Limb (tissue), 2 donors: ENCODE measurements at regions not wholly inside any gene's neighbourhood (a gene's known extent, or its start where the extent isn't known, plus 50 kb on each side); places are given as distances from the start of the nearest gene placed in this dataset.
"Not testable (repeated sequence)": the region's sequence is repeated elsewhere in the genome, so short reads cannot be mapped to it uniquely, and the experiment has no call there.

ENCODE experiments used
- DNase-seq, 2 donors: peaks; one replicate each; pipeline ENCODE4 v3.0.0-alpha.2; 2016; ENCODE audit errors: extremely low spot score in 2 of 2

DNA sequence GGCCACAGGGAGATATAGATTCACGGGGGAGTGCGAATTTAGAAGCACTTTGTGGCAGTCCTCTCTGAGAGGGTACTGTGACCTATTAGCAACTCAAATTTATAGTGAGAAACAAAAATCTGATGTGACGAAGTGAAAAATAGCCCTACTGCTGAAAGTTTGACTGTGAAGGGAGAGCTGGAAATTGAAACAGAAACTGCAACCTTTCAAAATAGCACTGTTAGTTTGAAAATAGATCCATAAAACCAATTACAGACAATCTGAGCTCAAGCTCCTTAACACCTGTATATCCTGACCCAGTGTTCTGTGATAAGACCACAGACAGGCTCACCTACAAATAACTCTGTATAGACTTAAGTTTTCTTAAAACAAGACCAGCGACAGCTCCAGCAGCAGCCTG lies 420.1 kb downstream of the IRX1 start:
- DNase-seq, result no peak

DNA sequence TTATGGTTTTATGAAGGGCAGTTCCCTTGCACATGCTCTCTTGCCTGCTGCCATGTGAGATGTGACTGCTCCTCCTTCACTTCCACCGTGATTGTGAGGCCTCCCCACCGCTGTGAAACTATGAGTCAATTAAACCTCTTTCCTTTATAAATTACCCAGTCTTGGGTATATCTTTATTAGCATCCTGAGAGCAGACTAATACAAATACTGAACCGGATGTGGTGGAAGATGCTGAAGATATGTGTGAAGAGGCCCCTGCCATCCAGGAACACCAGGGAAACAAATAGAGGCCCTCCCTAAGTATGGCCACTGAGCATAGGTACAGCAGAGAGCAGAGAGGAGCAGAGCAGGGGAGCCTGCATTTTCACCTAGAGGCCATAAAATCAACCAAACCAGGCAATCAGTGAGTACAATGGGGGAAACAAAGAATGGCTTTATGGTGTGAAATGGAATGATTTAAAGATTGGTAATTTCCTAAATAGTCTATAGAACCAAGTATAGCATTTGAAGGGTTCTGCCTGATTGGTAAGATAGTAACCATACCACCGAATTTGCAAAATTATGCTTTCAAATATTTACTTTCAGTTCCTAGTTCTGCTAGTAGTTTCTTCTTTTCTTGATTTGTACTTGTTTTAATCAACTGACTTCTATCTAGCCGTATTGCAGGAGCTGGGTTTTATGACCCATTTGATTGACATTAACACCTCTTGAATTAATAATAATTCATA lies 421.6 kb downstream of the IRX1 start:
- no peak for DNase-seq

DNA sequence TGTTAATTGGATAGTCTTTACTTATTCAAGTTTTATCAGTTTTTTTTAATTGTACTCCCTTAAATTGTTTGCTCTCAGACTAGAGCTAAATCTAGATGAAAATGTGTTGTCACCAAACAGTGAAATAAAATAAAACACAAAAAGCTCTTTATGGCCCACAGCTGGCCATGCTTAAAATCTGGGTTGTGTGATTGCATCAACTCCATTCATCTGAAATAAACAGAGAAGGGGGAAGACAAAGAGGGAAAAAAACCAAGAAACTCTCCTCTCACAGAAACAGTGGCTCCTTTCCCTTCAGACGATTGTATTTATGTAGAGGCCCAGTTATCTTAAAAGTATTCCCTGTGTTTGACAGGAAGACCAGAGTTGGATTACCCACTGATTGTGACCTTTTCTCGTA lies 422.4 kb downstream of the IRX1 start:
- DNase-seq, result no peak

DNA sequence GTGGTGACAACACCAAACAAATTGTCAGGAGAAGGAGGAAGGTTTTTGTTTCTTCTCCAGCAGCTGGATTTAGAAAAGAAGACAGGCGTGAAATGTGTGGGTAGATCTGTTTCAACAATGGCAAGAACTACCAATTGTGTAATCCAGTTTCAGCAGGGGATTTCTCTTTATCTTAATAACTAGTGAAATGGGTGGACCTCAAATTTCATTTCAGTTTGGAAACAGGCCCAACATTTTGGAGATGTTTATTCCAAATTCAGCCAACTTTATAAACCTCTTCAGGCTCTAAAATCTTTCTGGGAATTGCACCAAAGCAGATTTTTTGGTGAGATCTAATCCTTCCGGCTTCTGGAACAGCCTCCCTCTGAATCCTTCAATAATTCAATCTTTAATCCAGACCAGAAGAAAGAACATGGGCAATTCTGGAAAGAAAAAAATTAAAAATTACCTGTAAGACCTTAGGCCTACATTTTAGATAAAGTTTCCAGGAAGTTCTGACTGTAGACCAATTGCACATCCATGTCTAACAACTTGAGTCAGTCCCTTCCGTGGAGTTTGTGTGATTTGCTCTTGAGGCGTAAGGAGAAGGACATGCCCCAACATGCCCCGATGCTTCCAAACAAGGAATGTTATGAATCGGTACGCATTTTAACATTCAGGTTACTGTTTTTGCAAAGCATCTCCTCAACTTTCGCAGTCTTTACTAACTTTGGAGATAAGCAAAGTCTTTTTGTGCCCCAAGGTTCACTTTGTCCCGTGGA lies 423.6 kb downstream of the IRX1 start:
- peak in 1 of 2 donors; percentile 27 for DNase-seq

DNA sequence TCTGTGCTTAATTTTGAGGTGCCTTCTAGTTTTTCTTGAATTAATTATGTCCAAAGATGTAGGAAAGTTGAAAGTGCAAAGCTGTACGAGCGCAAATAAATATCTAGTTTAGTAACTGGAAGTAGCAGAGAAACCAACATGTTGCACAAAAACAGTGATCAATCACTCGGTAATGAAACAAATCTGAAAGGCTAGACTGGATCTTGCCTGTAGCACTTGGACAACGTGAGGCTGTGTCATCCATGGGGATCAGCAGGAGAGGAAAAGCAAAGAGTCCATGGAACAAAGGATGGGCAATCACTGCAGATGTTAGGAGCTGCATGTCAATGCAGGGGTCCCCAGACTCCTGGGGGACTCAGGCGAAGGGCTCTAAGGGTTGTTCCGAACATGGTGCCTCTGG lies 424.2 kb downstream of the IRX1 start:
- no peak for DNase-seq

DNA sequence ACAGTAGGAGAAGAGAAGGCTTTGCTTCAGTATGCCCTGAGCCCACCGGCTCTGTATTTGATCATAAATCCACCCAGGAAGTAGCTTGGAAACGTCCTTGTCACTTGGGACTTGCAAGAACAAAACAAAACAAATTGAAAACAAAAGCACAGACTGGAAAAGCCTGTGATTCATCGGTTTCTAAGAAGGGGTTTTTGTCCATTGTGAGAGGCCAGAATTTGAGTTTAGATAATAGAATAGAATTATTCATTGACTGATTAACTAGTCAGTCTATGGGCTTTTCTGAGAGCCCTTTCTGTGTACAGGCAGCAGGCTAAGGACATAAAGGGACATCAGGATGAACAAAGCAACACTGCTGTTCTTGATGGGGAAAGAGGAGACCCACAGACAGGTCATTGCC lies 424.8 kb downstream of the IRX1 start:
- DNase-seq, result no peak

DNA sequence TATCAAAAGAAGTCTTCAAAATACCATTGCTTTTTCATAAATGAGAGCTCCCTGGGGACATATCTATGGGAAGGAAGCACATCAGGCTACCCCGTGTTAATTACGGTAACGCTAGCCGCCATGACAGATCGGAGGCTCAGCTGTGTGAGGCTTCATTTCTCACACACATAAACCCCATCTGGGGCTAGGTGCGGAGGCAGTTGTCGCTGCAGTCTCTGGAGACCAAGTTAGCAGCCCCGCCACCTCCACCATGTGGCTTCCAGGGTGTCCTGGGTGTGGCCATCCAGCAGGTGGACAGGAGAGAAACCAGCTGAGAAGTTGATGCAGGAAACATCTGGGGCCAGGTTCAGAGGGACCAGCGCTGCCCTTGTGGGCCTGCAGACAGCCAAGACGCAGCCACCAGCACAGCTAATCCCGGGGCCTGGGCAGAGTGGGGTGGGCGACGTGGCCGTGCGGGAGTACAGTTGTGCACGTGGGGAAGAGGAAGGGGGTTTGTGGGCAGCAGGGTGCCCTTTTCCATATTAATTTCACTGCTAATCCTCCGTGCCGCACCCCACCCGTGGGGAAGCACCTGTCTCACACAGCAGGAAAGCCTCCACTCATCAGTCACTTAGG lies 426.5 kb downstream of the IRX1 start:
- no peak for DNase-seq

DNA sequence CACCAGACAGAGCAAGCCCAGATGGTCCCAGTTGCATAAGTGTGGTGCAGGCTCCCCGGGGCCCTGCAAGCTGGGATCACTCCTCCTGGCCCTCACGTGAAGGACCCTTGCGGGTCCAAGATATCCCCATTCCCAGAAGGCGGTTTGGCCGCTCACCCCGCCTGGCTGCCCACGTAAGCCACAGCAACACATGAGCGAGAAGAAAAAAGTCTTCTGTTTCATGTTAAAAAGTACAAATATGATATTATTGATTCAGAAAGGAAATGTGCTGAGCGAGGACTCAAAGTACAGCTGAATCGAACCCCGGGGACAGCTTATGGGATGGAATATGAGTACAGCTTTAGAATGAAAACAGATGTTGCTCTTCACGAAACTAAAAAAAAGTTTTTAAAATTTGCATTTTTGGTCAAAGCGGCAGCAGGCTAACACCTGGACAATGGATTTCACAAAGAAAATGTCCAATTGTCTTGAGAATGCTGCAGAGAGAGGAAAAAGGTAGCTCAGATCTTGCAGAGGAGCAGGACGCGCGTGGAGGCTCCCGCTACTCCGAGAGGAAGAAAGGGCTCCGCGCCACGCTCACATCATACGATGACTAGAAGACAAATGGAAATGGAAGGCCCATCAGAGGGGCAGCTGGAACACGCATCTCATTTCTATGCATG lies 427.6 kb downstream of the IRX1 start:
- peak; percentile 55 for DNase-seq

DNA sequence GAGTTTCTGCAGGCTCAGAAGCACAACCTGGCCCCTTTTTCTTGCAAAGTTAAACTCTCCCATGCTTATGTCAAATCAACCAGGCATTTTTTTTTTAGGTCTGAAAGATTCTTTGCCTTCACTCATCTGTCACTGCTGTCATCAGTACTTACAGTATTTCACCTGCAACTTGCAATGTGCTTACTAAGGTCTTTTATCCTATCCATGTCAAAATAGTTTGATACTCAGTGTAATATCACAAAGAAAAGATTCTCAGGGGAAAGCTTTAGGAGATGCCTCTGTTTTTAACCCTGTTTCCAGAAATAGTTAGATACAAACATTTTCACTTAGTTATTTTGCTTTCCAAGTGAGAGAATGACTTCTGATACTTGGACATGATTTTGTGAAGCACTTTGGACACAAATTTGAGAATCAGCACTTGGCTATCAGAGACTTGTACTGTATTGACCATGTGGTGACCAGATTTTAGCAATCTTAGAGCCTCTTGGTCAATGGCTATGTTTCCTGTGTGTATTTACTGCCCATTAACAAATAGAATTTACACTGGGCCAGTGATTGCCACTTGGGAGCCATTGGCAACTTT lies 428.2 kb downstream of the IRX1 start:
- no peak for DNase-seq

DNA sequence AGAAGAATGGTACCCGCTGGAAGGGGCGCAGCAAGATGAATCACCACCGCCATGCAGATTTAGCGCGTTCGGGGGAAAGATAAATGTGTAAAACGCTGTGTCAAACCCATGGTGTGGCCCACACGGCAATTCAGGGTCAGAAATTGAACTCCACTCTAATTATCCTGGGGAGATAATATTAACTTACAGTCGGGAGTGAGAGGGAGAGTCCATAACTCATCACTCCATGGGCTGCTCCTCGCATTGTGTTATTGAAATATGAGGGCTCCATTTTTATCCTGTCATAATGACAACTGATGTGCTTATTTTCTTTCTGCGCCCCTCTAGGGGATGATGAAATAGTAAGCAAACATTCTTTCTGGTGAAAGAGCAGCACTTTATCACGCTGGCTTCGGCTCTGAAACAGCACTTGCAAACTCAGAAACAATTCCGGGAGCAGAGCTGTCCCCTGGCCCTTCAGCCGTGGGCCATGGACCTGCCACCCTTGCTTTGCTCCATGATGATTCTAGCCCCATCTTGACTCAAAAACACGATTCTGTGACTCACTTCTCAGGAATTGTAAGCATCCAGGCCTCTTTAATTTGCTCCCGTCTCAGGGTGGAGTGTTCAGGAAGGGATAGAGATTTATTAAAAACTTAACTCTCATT lies 431.6 kb downstream of the IRX1 start:
- no peak for DNase-seq

DNA sequence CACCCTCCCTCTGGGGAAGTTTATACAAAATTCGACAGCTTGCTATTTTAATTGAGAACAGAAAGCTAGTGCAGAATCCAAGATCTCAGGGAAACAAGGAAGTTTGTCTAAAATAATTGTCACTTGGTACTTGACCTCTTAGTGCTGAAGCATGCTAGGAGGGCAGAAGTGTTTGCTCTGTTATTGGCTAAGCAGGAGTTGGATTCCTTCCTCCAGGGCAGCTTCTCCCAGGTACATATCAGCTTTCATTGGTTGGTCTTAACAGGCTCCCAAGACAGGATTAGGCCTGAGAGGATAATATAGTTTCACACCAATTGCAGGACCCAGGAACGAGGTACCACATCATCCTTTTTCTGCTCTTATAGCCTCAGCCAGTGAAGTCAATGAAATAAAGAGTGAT lies 432.8 kb downstream of the IRX1 start:
- no peak for DNase-seq

DNA sequence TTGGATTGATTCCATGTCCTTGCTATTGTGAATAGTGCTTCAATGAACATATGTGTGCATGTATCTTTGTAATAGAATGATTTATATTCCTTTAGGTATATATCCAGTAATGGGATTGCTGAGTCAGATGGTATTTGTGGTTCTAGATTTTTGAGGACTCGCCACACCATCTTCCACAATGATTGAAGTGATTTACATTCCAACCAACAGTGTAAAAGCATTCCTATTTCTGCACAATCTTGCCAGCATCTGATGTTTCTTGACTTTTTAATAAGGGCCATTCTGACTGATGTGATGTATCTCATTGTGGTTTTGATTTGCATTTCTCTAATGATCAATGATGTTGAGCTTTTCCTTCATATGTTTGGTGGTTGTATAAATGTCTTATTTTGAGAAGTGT lies 437.9 kb downstream of the IRX1 start:
- DNase-seq, result not testable (repeated sequence)

DNA sequence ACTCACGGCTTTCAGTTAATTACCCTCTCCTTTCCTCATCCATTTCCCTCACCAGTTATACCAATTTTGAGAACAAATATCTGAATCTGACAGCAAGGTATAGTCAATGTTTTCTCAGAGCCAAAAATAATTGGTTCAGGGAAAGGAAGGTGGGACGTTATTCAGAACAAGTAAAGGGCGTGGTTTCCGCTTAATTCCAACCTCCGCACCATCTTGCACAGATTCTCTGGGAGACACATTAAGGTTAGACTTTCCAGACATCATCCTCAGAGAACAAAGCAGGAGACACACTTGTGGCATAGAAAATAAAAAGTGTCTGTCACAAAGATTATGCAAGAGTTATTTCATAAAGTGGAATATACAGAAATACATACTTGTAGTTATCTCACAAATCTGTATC lies 441.2 kb downstream of the IRX1 start:
- no peak for DNase-seq

DNA sequence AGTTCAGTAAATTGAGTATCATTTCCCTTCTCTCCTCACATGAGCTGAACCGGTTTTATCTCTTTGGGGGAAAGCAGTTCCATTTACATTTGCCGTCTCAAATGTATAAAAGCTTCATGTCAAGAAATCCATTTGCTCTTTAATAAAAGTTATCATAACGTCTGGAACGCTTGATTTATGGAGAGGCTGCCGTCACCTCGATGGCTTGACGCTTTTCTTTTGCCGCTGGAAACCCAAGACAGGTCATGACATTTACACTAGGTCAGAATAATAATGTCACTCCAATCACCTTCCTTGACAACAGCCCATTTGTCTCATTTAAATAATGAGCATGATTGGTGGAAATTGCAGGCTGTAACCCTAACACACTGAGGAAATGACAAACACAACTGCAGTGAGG lies 443.4 kb downstream of the IRX1 start:
- DNase-seq, result no peak

DNA sequence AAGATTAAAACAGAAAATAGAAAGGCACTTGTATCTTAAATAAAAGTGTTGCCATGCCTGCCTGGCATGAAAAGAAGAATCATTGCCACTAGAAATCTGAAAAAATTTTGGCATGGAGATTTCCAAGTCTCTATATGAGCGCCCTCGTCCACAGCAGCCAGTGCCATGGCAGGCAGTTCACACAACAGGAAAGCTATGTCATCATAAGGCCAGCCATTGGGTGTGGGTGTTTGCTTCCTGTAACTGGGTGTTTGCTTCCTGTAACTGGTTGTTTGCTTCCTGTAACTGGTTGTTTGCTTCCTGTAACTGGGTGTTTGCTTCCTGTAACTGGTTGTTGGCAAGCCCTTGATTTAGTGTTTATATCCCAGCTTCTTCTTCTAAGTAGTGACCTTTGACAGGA lies 446.7 kb downstream of the IRX1 start:
- DNase-seq, result no peak

DNA sequence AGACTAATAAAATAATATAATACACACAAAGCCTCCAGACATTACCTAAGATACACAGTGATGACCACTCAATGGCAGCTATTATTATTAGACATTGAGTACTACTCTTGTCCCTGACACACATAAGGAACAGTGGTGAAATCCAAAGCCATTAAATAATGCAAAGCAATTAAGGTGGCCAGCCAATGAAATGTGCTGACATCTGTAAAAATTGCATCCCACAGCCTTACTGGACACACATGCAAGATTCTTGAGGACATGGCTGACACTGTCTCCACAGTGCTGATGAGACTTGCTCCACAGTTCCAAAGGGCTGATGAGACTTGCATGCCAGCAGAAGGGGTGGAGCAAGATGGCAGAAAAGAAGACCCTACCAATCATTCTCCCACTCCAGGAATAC lies 447.5 kb downstream of the IRX1 start:
- DNase-seq, result no peak

DNA sequence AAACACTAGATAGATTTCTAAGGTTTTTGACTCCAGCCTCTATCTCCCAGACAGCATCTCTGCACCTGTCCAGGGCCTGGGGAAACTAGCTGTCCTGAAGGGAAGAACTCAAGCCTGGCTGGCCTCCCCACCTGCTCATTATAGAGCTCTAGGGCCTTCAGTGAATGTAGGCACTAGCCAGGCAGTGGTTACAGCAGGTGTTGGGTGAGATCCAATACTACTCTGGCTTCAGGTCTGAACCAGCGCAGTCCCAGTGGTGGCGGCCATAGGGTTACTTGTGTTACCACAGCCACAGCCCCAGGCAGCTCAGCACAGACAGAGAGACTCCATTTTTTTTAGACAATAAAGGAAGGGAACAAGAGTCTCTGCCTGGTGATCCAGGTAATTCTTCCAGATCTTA lies 449.2 kb downstream of the IRX1 start:
- no peak for DNase-seq

DNA sequence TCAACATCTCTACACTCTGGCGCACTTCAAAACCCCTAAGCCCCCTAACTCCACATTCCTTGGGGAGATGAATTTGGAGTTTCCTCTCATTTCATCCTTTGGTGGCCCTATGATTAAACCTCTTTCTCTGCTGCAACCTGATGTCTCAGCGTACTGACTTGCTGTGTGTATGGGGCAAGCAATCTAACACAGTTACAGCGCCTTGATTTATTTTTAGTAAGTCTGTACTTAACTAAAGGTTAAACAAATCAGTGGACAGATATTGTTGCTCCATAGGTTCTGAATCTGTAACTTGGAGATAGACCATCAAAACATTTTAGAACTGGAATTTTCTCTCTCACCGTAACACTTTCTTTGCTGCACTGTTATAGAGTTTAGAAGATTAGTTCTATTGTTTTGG lies 452.8 kb downstream of the IRX1 start:
- DNase-seq, result no peak

DNA sequence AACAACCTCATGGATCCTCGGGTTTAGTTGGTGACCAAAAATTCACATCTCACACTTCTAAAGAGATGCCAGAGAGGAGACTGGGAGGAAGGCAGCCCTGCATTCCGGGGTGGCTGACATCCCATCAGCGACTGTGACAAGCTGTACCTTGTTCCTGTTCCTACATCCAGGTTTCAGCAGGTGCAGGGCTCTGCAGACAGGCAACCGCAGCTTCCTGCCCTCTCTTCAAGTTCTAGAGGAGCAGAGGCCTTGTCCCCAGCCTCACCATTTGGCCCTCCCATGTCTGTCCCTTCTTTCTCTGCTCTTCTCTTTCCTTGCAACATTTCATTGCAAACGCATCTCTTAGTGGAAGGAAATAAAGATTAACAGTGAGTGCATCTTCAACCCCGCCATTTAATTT lies 454.6 kb downstream of the IRX1 start:
- DNase-seq, result no peak

DNA sequence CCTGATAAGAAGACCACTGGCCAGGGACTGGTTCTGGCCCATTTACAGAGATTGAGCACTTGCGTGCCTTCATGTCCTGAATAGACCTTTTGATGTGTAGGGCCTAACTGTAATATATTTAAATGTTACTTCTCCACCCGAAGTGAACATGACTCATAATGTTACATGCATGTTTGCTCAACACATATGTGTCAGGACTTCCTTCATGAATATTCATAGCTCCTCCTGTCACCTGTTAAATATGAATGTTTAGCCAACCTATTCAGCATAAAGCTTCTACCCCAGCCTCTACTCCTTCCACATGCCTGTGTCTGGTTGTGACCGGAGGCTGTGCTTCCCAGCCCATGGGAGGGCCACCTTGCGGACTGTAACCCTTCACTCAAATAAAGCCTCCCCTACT lies 457.5 kb downstream of the IRX1 start:
- no peak for DNase-seq

DNA sequence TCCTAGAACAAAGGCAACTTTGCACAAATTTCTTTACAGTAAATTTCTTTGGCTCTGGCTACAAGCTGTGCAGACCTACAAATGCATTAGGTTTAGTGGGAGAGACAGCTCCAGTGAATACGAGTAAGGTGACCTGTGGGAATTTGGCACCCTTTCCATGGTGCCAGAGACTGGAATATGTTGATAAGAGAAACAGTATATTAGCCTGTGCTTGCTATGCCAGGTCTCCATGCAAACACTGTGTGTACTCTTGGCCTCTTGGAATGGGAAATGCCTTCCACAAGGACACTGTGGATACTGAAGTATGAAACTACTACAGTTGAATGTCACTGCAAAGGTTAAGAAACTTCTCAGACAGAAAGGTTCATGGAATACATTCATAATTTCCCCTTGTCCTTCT lies 458.5 kb downstream of the IRX1 start:
- no peak for DNase-seq
